ENCODE measurements at regions not wholly inside any gene's neighbourhood (a gene's known extent, or its start where the extent isn't known, plus 50 kb on each side); places are given as distances from the start of the nearest gene placed in this dataset.

DNA sequence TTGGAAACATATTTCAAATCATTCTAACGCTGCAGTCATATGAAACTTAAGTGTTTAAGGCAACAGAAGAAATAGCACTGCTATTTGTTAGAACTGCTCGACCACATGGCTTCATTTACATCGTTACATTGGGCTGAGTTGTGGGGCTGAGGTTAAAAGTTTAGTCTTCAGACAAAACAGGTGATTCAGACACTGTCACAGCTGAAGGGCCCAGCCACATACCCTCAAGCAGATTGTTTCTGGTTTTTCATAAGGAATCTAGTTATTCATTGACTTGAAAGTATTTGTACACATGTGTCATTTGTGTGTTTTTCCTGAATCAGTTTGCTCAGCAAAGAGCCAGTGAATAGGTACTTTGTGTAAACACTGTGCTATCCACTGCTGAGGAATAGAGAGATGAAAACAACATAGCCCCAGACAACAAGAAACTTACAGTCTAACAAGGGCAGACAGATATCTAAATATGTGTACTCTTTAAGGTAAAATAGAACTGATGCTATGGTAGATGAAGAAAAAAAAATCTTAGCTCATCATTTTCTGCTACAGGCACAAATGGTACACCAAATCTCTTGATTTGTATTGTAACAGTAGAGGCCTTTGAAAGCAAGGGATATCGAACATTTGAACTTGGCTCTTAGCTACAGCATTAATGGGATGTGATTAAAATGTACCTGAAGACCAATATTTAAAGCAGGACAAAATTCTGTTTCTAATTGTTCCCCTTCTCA lies 357.6 kb upstream of the RPS23 start (continued):
- TF ChIP-seq DZIP1 (CRISPR knock-in tag; IDR thresholded peaks at IDR 0.05) (no peak), SMARCC2 (IDR thresholded peaks at IDR 0.05) (no peak), KLF16 (CRISPR knock-in tag; IDR thresholded peaks at IDR 0.05) (peak in 1 of 2 experiments; percentile 86; a peak in 2 of 4 replicates), PCBP2 (optimal IDR thresholded peaks at IDR 0.05; ENCODE audit: low read depth, low read length, poor library complexity, severe bottlenecking) (no peak), ZEB1 (IDR thresholded peaks at IDR 0.05; ENCODE audit: insufficient replicate concordance, low read depth) (no peak), KDM6A (CRISPR knock-in tag; IDR thresholded peaks at IDR 0.05; ENCODE audit: low read depth) (peak; percentile 80), BHLHE40 (IDR thresholded peaks at IDR 0.05; ENCODE audit: low read length) (peak; percentile 51; the same call in 1 of the 2 replicates), ZFP36L1 (CRISPR knock-in tag; IDR thresholded peaks at IDR 0.05) (no peak), ZNF17 (CRISPR knock-in tag; IDR thresholded peaks at IDR 0.05) (no peak), ATAD3A (CRISPR knock-in tag; IDR thresholded peaks at IDR 0.05) (no peak), ZFAT (CRISPR knock-in tag; conservative IDR thresholded peaks at IDR 0.05) (no peak), NONO (IDR thresholded peaks at IDR 0.05) (no peak), NONO (CRISPR knock-in tag; conservative IDR thresholded peaks at IDR 0.05) (0 out of 2 replicates have a peak, but pooled peaks have one; percentile 20), ARNT2 (CRISPR knock-in tag; IDR thresholded peaks at IDR 0.05; ENCODE audit: low read depth) (0 out of 2 replicates have a peak, but pooled peaks have one; percentile 64), ZNF75D (CRISPR knock-in tag; IDR thresholded peaks at IDR 0.05; ENCODE audit: borderline replicate concordance) (no peak), RXRA (CRISPR knock-in tag; IDR thresholded peaks at IDR 0.05) (peak; percentile 88; the same call in 1 of the 2 replicates), ZNF776 (CRISPR knock-in tag; IDR thresholded peaks at IDR 0.05) (no peak), NFIC (IDR thresholded peaks at IDR 0.05; ENCODE audit: low read length) (peak; percentile 94), IRX3 (CRISPR knock-in tag; IDR thresholded peaks at IDR 0.05; ENCODE audit: borderline replicate concordance, low read depth) (0 out of 2 replicates have a peak, but pooled peaks have one; percentile 33)
- TF ChIP-seq, protein P1, sequence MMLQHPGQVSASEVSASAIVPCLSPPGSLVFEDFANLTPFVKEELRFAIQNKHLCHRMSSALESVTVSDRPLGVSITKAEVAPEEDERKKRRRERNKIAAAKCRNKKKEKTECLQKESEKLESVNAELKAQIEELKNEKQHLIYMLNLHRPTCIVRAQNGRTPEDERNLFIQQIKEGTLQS (CRISPR knock-in tag; IDR thresholded peaks at IDR 0.05): peak; percentile 63; the same call in 1 of the 2 replicates
- TF ChIP-seq, protein P2, sequence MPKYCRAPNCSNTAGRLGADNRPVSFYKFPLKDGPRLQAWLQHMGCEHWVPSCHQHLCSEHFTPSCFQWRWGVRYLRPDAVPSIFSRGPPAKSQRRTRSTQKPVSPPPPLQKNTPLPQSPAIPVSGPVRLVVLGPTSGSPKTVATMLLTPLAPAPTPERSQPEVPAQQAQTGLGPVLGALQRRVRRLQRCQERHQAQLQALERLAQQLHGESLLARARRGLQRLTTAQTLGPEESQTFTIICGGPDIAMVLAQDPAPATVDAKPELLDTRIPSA (CRISPR knock-in tag; IDR thresholded peaks at IDR 0.05; ENCODE audit: borderline replicate concordance): no peak
- TF ChIP-seq, protein P3, sequence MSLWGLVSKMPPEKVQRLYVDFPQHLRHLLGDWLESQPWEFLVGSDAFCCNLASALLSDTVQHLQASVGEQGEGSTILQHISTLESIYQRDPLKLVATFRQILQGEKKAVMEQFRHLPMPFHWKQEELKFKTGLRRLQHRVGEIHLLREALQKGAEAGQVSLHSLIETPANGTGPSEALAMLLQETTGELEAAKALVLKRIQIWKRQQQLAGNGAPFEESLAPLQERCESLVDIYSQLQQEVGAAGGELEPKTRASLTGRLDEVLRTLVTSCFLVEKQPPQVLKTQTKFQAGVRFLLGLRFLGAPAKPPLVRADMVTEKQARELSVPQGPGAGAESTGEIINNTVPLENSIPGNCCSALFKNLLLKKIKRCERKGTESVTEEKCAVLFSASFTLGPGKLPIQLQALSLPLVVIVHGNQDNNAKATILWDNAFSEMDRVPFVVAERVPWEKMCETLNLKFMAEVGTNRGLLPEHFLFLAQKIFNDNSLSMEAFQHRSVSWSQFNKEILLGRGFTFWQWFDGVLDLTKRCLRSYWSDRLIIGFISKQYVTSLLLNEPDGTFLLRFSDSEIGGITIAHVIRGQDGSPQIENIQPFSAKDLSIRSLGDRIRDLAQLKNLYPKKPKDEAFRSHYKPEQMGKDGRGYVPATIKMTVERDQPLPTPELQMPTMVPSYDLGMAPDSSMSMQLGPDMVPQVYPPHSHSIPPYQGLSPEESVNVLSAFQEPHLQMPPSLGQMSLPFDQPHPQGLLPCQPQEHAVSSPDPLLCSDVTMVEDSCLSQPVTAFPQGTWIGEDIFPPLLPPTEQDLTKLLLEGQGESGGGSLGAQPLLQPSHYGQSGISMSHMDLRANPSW (CRISPR knock-in tag; IDR thresholded peaks at IDR 0.05; ENCODE audit: borderline replicate concordance): peak; percentile 87

Measured in HepG2 (cell line).